HG02885 (cell line): ENCODE measurements at regions not wholly inside any gene's neighbourhood (a gene's known extent, or its start where the extent isn't known, plus 50 kb on each side); places are given as distances from the start of the nearest gene placed in this dataset.

Experiments
- ATAC-seq: cut with Tn5 transposase; IDR thresholded peaks from one replicate; pipeline ENCODE4 v1.9.1; 2021; ENCODE audit warnings: mild to moderate bottlenecking; ENCODE audit not compliant: unreplicated experiment, poor library complexity

DNA sequence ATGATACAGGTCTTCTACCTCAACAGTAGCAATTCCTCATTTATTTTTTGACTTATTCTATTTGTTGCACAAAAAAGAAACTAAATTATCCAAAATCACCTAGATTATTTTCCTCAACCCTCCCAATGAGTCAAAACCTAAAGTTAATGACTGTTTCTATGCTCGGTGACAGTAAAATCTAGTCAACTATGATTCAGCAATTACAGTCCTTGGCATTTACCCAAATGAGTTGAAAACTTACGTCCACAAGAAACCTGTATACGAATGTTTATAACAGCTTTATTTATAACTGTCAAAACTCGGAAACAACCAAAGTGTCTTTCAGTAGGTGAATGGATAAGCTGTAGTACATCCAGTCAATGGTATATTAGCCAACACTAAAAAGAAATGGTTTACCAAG, 439.3 kb downstream of the CBLN2 start:
- ATAC-seq: no peak

GRCh38 chr18:72102412-72102811, 441.7 kb downstream of the CBLN2 start:
- no peak for ATAC-seq

DNA sequence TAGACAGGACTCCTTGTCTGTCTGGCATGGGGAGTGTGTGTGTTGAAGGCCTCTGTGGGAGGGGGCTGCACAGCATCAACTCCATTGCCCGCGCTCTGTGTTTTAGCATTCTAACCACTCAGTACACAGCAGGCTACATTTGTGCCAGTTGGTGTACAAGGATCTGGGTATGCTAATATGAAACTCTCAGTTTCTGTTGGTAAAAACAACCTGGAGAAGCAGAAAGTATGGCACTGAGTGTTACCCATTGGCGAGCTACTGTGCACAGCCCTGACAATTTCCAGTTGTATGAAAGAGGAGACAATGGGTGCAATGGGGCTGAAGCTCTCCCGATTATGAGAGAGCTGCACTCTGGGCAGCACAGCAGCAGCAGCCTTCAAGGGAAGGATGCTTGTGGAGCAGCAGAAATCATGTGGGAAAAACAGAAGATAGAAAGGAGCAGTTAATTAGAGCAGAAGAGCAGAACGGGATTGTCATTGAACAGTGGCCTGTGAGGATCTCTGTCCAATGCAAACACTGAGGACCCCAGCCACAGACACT, 443.6 kb downstream of the CBLN2 start:
- no peak for ATAC-seq

GRCh38 chr18:72091369-72091768, 452.8 kb downstream of the CBLN2 start:
- ATAC-seq: no peak

DNA sequence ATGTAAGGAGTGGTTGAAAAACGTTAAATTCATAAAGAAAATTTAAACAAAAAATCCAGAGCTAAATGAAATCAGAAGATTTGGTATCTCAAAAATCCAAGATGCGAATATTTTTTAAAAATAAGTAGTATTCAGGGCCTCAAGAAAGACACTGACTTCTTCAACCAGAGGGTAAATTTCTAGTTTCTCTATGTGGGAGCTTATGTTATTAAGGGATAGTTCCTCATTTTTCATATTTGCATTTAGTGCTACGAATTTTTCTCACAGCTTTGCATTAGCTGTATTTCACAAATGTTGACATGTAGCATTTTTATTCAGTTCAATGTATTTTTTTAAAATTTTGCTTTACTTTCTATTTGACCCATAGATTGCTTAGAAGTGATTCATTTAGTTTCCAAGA, 454.7 kb downstream of the CBLN2 start:
- no peak for ATAC-seq

GRCh38 chr18:72086421-72086820, 457.7 kb downstream of the CBLN2 start:
- ATAC-seq: peak; percentile 59

- no peak for ATAC-seq
Measured at GRCh38 chr18:72075040-72075439, 469.1 kb downstream of the CBLN2 start.

DNA sequence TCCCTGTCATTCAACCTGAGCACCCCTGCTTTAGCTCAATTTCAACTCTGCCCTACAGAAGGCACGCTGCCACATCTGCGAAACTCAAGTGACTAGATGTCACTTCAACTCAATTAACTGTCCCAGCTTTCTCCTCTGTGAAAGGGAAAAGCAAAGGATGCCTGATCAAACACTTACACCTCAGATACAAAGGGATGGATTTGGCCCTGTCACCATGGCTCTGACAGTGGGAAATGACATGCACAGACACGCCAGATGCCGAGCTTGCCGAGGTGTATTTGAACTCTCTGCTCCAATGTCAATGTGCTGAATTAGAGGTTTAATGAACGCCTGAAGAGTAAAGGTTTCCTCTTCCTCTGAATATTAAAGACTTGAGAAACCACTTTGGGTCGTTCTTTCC, 481.1 kb downstream of the CBLN2 start:
- ATAC-seq: no peak

DNA sequence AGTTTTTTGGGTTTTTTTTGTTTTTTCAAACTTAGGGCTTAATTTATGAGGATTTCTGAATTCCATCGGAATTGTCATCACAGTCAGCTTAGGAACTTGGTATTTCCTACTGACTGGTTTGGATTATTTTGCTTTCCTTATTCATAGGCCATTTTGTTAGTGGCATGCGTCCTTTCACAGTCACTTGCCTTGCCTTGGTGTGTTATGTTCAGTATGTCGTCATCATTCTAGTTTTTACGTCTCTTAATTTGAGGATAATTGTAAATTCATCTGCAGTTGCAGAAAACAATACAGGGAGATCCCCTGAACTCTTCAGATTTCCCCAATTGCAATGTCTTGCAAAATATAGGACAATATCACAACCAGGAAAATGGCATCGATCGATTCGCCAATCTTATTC, 485.3 kb downstream of the CBLN2 start:
- no peak for ATAC-seq

DNA sequence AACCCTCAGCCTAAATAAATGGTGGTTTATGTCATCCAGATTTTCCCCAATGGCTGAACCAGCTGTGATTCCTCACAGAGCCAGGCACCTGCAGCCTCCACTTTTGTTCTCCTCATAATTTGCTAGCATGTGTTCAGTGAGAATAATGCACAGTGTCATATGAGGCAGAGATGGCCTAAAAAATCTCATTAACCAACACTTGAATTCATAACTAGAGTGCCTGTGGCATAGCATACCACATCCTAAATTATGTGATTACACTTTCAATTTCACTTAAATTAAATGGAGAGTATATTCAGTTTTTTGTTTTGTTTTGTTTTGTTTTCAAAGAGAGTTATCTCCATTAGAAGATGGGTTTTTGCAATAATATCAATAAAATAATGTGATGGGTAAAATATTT, 488.0 kb downstream of the CBLN2 start:
- ATAC-seq: no peak

DNA sequence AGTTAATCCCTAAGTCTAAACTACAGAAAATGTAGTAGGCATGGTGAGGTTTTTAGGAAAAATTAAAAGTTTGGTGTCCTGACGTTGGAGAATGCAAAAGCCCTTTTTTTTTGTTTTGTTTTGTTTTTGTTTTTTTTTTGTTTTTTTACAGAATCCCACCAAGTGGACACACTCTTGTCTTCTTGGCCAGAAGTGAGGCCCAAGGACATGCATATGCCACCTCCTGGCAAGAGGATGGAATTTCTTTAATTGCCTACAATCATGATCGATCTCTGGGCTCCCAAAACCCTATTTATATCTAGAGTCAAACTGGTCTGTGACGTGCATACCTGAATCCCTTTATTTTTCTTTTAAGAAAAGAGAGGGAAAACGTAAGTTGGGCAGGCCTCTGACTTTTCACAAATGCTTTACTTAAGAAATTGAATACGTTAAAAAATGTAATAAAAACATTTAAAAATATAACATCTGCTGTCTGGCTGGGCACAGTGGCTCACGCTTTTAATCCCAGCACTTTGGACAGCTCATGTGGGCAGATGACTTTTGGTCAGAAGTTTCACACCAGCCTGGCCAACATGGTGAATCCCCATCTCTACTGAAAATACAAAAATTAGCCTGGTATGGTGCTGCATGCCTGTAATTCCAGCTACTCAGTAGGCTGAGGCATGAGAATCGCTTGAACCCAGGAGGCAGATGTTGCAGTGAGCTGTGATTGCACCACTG, 502.7 kb downstream of the CBLN2 start:
- ATAC-seq: no peak

DNA sequence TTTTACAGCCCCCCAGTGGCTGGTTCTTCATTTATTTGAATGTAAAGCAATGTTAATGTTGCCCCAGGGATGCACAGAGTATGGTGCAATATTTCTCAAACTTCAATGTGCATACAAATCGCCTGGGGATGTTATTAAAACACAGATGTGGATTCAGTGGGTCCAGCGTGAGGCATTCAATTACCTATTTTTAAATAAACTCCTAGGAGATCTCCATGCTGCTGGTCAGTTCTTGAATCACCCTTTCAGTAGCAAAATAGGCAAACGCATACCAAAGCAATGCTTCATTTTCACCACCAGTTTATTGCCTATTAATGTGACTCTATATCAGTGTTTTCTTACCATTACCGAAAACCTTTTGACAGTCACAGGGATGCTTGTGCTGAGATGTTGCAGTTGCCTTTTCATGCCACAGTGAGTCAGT, 530.7 kb downstream of the CBLN2 start:
- no peak for ATAC-seq

GRCh38 chr18:71998547-71999097, 545.5 kb downstream of the CBLN2 start:
- no peak for ATAC-seq

DNA sequence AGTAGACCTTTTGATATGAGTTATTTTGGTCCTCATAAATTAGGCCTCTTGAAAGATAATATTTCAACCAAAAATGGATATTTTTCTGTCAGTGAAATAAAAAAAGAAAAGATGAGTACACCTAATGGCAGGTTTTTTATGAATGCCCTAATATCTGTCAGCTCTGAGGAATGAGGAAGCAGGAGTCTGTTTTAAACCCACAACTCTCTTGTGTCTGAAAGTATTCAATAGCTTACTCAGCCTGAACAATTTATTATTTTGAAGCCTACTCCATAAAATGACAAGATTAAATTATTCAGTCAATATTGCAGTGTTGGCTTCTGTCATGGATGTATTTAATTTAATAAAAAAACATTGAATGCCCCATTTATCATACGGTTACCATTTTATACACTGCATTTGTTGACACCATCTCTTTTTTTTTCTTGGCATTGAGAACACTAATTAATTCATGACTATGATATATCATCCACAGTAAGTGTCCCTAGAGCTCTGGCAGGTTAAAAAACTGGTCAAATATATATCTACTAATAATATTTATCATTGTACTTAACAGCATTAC, 548.2 kb downstream of the CBLN2 start:
- ATAC-seq: no peak

- ATAC-seq: no peak
Measured at GRCh38 chr18:71994273-71994672, 549.9 kb downstream of the CBLN2 start.

DNA sequence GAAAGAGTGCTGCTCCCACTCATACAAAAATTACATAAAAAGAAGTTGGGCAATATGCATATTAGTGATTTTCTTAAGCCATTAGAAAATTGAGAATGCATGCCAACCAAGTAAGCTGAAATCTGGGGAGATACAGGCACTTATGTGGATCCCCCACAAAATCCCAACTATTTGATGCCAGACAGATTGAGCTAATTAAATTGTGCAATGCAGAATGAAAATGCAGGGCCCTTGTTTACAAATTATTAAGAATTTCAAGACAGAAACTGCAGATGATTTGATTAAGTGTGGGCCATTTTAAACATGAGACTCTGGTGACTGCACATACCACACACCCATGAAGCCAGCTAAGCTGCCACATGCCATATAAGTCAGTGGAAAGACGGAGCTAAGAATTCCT, 554.5 kb downstream of the CBLN2 start:
- ATAC-seq: no peak

- ATAC-seq: no peak
Measured at GRCh38 chr18:71986351-71987050, 557.6 kb downstream of the CBLN2 start.

DNA sequence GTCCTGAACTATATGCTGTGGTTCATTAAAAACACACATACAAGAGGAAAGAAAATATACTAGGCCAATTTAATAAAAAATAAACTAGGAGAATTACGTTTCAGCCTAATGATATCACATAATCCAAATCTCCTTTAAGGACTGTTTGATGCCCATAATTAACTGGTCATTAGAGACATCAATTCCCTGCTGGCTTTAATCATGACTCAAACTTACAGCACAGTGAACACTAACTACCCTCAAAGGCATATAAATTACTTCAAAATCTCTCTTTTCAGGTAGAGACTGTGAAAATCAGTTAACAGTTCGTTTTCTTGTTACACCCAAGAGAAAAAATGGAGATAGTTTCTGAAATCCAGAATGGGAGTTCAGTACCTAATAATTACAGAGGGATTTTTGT, 567.4 kb downstream of the CBLN2 start:
- ATAC-seq: no peak

- ATAC-seq: no peak
Measured at GRCh38 chr18:71966791-71967190, 577.4 kb downstream of the CBLN2 start.

GRCh38 chr18:71958605-71959004, 585.5 kb downstream of the CBLN2 start:
- no peak for ATAC-seq

- no peak for ATAC-seq
Measured at GRCh38 chr18:71951001-71951400, 593.1 kb downstream of the CBLN2 start.
